ENCODE measurements at regions not wholly inside any gene's neighbourhood (a gene's known extent, or its start where the extent isn't known, plus 50 kb on each side); places are given as distances from the start of the nearest gene placed in this dataset.

DNA sequence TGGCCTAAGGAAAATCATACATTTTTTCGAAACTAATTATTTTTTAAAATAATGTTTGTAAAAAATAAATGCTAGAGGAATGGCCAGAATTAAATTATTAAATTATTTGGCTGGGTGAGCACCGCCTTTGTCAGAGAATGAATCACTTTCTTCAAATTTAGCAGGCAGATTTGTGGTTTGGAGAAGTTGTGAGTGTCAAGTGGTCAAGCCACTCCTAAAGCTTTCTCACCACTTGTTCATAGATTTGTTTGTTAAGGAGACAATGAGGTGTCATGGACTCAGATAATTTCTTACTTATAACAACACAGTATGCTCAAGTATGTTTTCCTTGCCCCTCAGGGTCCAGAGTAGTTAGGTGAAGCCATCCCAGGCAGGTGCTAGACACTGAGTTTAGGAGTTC, 196.2 kb downstream of the TUSC7 start:
- Histone ChIP-seq H3K9ac (no peak overlapping the region), H3K27me3 (no peaks in the 10 kb centered on the region), H3K9me3 (replicated peaks in 1 of 11) (peaks cover 0 to 9% (median 0%) of the 10 kb centered on the region in 11 experiments; a peak in 2 of 22 replicates), H3K27ac (no peak overlapping the region), H3K36me3 (no peaks in the 10 kb centered on the region), H3K4me3 (no peak overlapping the region), H3K4me1 (no peaks in the 10 kb centered on the region), H3K4me2 (no peak overlapping the region), H4K20me1 (no peaks in the 10 kb centered on the region)
- no peak for TF ChIP-seq Cebpa-rat (IDR thresholded peaks at IDR 0.05)

- no peaks in the 10 kb centered on the region for H3K4me1 ChIP-seq
- H3K36me3 ChIP-seq = no peaks in the 10 kb centered on the region
- TF ChIP-seq Cebpa-rat (IDR thresholded peaks at IDR 0.05) = no peak
- H4K20me1 ChIP-seq = no peaks in the 10 kb centered on the region
- no peak overlapping the region for H3K9ac ChIP-seq
- H3K27ac ChIP-seq = no peak overlapping the region
- H3K4me3 ChIP-seq = no peak overlapping the region
- H3K9me3 ChIP-seq (replicated peaks in 1 of 11) = peaks cover 0 to 9% (median 0%) of the 10 kb centered on the region in 11 experiments; a peak in 2 of 22 replicates
- H3K4me2 ChIP-seq = no peak overlapping the region
- H3K27me3 ChIP-seq = no peaks in the 10 kb centered on the region
Measured at GRCh38 chr3:116912116-116912515, 202.5 kb downstream of the TUSC7 start.

GRCh38 chr3:116914004-116914403, 204.4 kb downstream of the TUSC7 start:
- no peaks in the 10 kb centered on the region for H3K4me1 ChIP-seq
- no peak overlapping the region for H3K9ac ChIP-seq
- H3K27ac ChIP-seq = no peak overlapping the region
- H3K36me3 ChIP-seq = no peaks in the 10 kb centered on the region
- TF ChIP-seq Cebpa-rat (IDR thresholded peaks at IDR 0.05) = no peak
- no peaks in the 10 kb centered on the region for H3K27me3 ChIP-seq
- H3K4me3 ChIP-seq = no peak overlapping the region
- no peak overlapping the region for H3K4me2 ChIP-seq
- H4K20me1 ChIP-seq = no peaks in the 10 kb centered on the region
- H3K9me3 ChIP-seq (replicated peaks in 1 of 11) = no peaks in the 10 kb centered on the region

DNA sequence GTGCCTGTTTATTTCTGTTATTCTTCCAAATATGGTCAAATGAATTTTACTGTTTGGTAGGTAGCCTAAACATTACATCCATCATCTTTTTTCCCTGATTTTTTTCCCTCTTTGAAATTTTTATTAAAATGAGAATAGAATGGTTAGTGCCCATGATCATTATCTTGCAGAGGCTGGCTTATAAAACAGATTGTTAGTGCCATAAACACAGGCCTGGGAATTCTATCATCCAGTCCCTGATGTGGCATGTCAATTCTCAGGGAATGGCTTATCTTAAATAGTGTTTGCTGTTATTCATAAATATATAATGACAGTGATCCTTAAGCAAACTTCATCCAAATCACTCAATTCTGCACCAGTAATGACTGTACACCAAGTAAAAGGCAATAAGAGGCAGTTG, 207.3 kb downstream of the TUSC7 start:
- Histone ChIP-seq H3K27ac (no peak overlapping the region), H3K27me3 (no peaks in the 10 kb centered on the region), H3K36me3 (no peaks in the 10 kb centered on the region), H3K4me1 (no peaks in the 10 kb centered on the region), H3K9ac (no peak overlapping the region), H3K9me3 (replicated peaks in 1 of 11) (no peaks in the 10 kb centered on the region), H3K4me2 (no peak overlapping the region), H3K4me3 (no peak overlapping the region), H4K20me1 (no peaks in the 10 kb centered on the region)
- TF ChIP-seq Cebpa-rat (IDR thresholded peaks at IDR 0.05) = no peak

DNA sequence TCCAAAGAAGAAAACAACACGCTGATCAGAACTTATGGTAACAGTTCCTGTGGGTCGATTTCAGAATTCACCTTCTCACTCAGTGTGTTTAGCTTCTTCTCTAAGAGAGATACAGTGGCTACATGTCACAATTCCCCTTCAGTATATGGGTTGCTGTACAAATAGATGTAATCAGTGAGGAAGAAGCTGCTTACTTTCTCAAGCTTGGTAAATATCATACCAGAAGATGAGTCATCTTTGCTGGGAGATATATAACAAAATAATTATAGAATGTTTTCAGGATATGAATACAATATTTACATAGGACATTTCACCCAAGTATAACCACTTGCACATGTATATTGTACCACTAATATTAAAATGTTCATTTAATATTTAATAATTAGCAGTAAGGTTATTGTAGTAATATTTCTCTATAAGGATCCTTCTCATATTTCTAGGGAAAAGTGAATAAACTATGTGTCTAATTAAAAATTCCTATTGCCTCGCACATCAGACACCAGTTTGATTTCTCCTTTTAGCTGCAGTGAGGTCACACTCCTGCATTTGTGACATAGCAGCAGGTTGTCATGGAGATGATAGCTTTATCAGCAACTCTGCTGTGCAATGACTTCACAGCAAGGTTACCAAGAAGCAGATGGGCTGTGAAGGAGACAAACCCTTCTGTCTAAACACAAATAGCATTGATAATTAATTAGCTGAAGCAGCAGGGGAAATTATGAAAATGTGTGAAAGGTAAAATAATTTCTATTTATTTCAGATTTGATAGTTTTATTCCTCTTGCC, 211.4 kb downstream of the TUSC7 start:
- H3K9ac ChIP-seq = no peak overlapping the region
- TF ChIP-seq Cebpa-rat (IDR thresholded peaks at IDR 0.05) = no peak
- H3K36me3 ChIP-seq = no peaks in the 10 kb centered on the region
- peaks cover 0 to 19% (median 9%) of the 10 kb centered on the region in 11 experiments; a peak in 16 of 22 replicates for H3K9me3 ChIP-seq (replicated peaks in 1 of 11)
- no peaks in the 10 kb centered on the region for H4K20me1 ChIP-seq
- no peak overlapping the region for H3K4me2 ChIP-seq
- no peaks in the 10 kb centered on the region for H3K27me3 ChIP-seq
- no peak overlapping the region for H3K4me3 ChIP-seq
- no peaks in the 10 kb centered on the region for H3K4me1 ChIP-seq
- no peak overlapping the region for H3K27ac ChIP-seq

GRCh38 chr3:116927918-116928317, 218.3 kb downstream of the TUSC7 start:
- Histone ChIP-seq H3K4me2 (no peak overlapping the region), H3K9me3 (replicated peaks in 1 of 11) (peaks cover 0 to 17% (median 6%) of the 10 kb centered on the region in 11 experiments; a peak in 16 of 22 replicates), H3K4me1 (peaks cover 0 to 7% (median 0%) of the 10 kb centered on the region in 10 experiments; a peak in 2 of 20 replicates), H3K27me3 (no peaks in the 10 kb centered on the region), H3K27ac (no peak overlapping the region), H3K4me3 (no peak overlapping the region), H4K20me1 (no peaks in the 10 kb centered on the region), H3K36me3 (no peaks in the 10 kb centered on the region), H3K9ac (no peak overlapping the region)
- no peak for TF ChIP-seq Cebpa-rat (IDR thresholded peaks at IDR 0.05)

- Histone ChIP-seq H3K9me3 (replicated peaks in 1 of 11) (peaks cover 0 to 8% (median 0%) of the 10 kb centered on the region in 11 experiments; a peak in 3 of 22 replicates), H3K36me3 (no peaks in the 10 kb centered on the region), H3K4me3 (no peak overlapping the region), H3K27ac (peak overlapping the region in 1 of 11 experiments; percentile 7; a peak in 1 of 22 replicates), H3K4me2 (peak overlapping the region in 3 of 11 experiments; percentile 2 to 38 (median 15); a peak in 1 of 22 replicates), H3K27me3 (no peaks in the 10 kb centered on the region), H4K20me1 (no peaks in the 10 kb centered on the region), H3K4me1 (peaks cover 0 to 7% (median 0%) of the 10 kb centered on the region in 10 experiments; a peak in 2 of 20 replicates), H3K9ac (no peak overlapping the region)
- TF ChIP-seq Cebpa-rat (IDR thresholded peaks at IDR 0.05) = no peak
Measured at GRCh38 chr3:116929505-116930222, 220.1 kb downstream of the TUSC7 start.

DNA sequence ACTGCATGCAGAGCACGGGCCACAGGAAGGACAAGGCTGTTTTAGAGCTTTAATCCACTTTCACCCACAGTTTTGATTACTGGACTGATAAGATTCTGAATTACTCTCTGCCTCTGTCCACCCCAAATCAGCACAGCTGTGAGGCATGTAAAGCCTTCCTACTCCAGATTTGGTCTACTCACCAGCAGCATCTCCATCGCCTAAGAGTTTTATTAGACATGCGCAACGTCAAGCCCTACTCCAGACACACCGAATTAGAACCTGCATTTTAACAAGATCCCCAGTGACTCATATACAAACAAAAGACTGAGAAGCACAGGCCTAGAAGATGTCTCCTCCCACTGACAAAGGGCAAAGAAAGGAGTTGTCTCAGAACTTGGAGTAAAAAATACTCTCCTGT, 221.2 kb downstream of the TUSC7 start:
- H3K27me3 ChIP-seq = no peaks in the 10 kb centered on the region
- H4K20me1 ChIP-seq = no peaks in the 10 kb centered on the region
- H3K4me2 ChIP-seq = no peak overlapping the region
- TF ChIP-seq Cebpa-rat (IDR thresholded peaks at IDR 0.05) = no peak
- no peaks in the 10 kb centered on the region for H3K9me3 ChIP-seq (replicated peaks in 1 of 11)
- no peaks in the 10 kb centered on the region for H3K36me3 ChIP-seq
- no peak overlapping the region for H3K9ac ChIP-seq
- H3K27ac ChIP-seq = no peak overlapping the region
- H3K4me3 ChIP-seq = no peak overlapping the region
- H3K4me1 ChIP-seq = peaks cover 0 to 7% (median 0%) of the 10 kb centered on the region in 10 experiments; a peak in 2 of 20 replicates

DNA sequence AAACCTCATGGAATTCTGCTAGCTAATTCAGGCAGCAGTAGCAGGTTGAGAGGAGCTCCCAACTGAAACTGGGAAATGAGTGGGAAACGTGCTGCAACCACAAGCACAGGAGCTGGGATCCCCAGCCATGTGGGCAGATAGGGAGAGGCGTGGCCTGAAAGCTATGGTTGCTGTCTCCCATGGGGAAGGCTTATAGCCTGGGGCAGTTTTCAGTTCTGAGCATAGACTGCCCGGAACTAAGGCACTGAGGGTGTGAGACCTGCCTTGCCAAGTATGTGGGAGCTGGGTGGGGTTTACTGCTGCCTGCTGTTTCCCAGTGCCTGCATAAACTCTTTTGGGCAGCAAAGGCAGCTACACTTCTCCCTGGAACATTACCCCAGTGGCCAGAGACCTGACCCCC, 229.5 kb downstream of the TUSC7 start:
- Histone ChIP-seq H3K4me1 (no peaks in the 10 kb centered on the region), H4K20me1 (no peaks in the 10 kb centered on the region), H3K4me2 (no peak overlapping the region), H3K4me3 (no peak overlapping the region), H3K27me3 (no peaks in the 10 kb centered on the region), H3K9me3 (replicated peaks in 1 of 11) (peaks cover 0 to 10% (median 4%) of the 10 kb centered on the region in 11 experiments; a peak in 7 of 22 replicates), H3K27ac (no peak overlapping the region), H3K9ac (no peak overlapping the region), H3K36me3 (no peaks in the 10 kb centered on the region)
- no peak for TF ChIP-seq Cebpa-rat (IDR thresholded peaks at IDR 0.05)
